Motor neuron (in vitro differentiated cells): ENCODE measurements at regions not wholly inside any gene's neighbourhood (a gene's known extent, or its start where the extent isn't known, plus 50 kb on each side); places are given as distances from the start of the nearest gene placed in this dataset.

Source experiments
- ATAC-seq, 8 experiments: fragments of 200-7000 bp; cut with Tn5 transposase; replicated peaks in 6 of 8; 2 replicates each; pipeline ENCODE4 v1.8.0; 2021; ENCODE audit warnings: mild to moderate bottlenecking in 8 of 8, moderate library complexity in 8 of 8
- H3K27ac ChIP-seq, 2 donors: fragments of 250-450 bp; sonication (Bioruptor Pico); 2 replicates each; pipeline ENCODE4 v1.9.0; 2021; ENCODE audit warnings: antibody characterized with exemption in 2 of 2, mild to moderate bottlenecking in 2 of 2, moderate library complexity in 1 of 2
- H3K4me1 ChIP-seq, 2 donors: fragments of 250-450 bp; sonication (Bioruptor Pico); replicated peaks in 1 of 2; 2 replicates each; pipeline ENCODE4 v1.6.1; 2021; ENCODE audit warnings: antibody characterized with exemption in 2 of 2, mild to moderate bottlenecking in 2 of 2, moderate library complexity in 1 of 2
- H3K4me3 ChIP-seq, 5 donors: fragments of 250-450 bp; sonication (Bioruptor Pico); 2 replicates each; pipeline ENCODE4 v1.9.0; 2021; ENCODE audit warnings: antibody characterized with exemption in 5 of 5, mild to moderate bottlenecking in 5 of 5, moderate library complexity in 4 of 5
- WGBS, 10 experiments: fragments of 450-650 bp; shearing (Covaris generic); methylation state at CpG; one replicate each; pipeline ENCODE4 v1.0.0; 2022; 5-methylcytosine and 5-hydroxymethylcytosine counted together
- in situ Hi-C, 9 experiments: fragments of 400-800 bp; cut with MboI; loops; one replicate each; pipeline ENCODE4 v1.15.0; 2021; ENCODE audit warnings: low sequenced_read_pairs in 9 of 9, low pct_unique_long_range_greater_than_20kb in 2 of 9; ENCODE audit not compliant: unreplicated experiment in 9 of 9

- ATAC-seq: peak in 7 of 8 experiments; percentile 27 to 87 (median 83)
- 0 to 49% (median 10%) methylated on average over 2 to 9 of the region's 9 CpGs; no CpG with 5 or more reads in 1 of the 10 experiments for WGBS, 10 experiments
- peaks cover 32 to 47% of the 10 kb centered on the region in 2 donors for H3K4me1 ChIP-seq
- in situ Hi-C loops: no loop called here
- H3K27ac ChIP-seq: peak overlapping the region in 1 of 2 donors; percentile 37
- H3K4me3 ChIP-seq: peak overlapping the region; percentile 0 to 10 (median 4)
Observed at GRCh38 chr12:41919526-41920261, 225.0 kb downstream of the GXYLT1 start.

GRCh38 chr12:41919048-41919447, 225.6 kb downstream of the GXYLT1 start:
- H3K4me3 ChIP-seq: no peak overlapping the region
- in situ Hi-C loops: no loop called here
- 33 to 100% (median 70%) methylated on average over 1 of the region's 1 CpG; no CpG with 5 or more reads in 7 of the 10 experiments for WGBS, 10 experiments
- peaks cover 32 to 48% of the 10 kb centered on the region in 2 donors for H3K4me1 ChIP-seq
- H3K27ac ChIP-seq: no peak overlapping the region
- peak in 2 of 8 experiments; percentile 17 to 65 for ATAC-seq

- H3K4me1 ChIP-seq: peaks cover 32 to 51% of the 10 kb centered on the region in 2 donors
Observed at GRCh38 chr12:41917938-41918341, 226.7 kb downstream of the GXYLT1 start.

GRCh38 chr12:41917181-41917580, 227.5 kb downstream of the GXYLT1 start:
- no peak for ATAC-seq
- Histone ChIP-seq H3K4me3 (no peak overlapping the region), H3K27ac (no peak overlapping the region), H3K4me1 (peaks cover 32 to 51% of the 10 kb centered on the region in 2 donors)
- in situ Hi-C loops: no loop called here

More at GRCh38 chr12:41917938-41918341, 226.7 kb downstream of the GXYLT1 start:
- no peak overlapping the region for H3K27ac ChIP-seq
- H3K4me3 ChIP-seq: no peak overlapping the region
- WGBS, 10 experiments: 0 to 40% (median 13%) methylated on average over 1 to 5 of the region's 5 CpGs; no CpG with 5 or more reads in 1 of the 10 experiments
- peak; percentile 63 to 94 (median 70) for ATAC-seq
- in situ Hi-C loops: no loop called here

GRCh38 chr12:41910578-41911320, 233.9 kb downstream of the GXYLT1 start:
- no peak overlapping the region for H3K4me3 ChIP-seq
- 5 to 88% (median 52%) methylated on average over 1 to 6 of the region's 6 CpGs for WGBS, 10 experiments
- ATAC-seq: peak in 2 of 8 experiments; percentile 55 to 62

GRCh38 chr12:41908206-41908605, 236.5 kb downstream of the GXYLT1 start:
- ATAC-seq: no peak
- 58 to 100% (median 88%) methylated on average over 1 to 4 of the region's 4 CpGs; no CpG with 5 or more reads in 1 of the 10 experiments for WGBS, 10 experiments
- in situ Hi-C loops: no loop called here
- Histone ChIP-seq H3K4me1 (peaks cover 0 to 5% of the 10 kb centered on the region in 2 donors), H3K4me3 (no peak overlapping the region), H3K27ac (no peak overlapping the region)

More at GRCh38 chr12:41910578-41911320, 233.9 kb downstream of the GXYLT1 start:
- no peak overlapping the region for H3K27ac ChIP-seq
- in situ Hi-C loops: no loop called here
- peaks cover 0 to 3% of the 10 kb centered on the region in 2 donors for H3K4me1 ChIP-seq

GRCh38 chr12:41907550-41907949, 237.1 kb downstream of the GXYLT1 start:
- no peak for ATAC-seq
- H3K4me1 ChIP-seq: peaks cover 0 to 5% of the 10 kb centered on the region in 2 donors
- H3K4me3 ChIP-seq: no peak overlapping the region
- no peak overlapping the region for H3K27ac ChIP-seq
- in situ Hi-C loops: no loop called here

- Histone ChIP-seq H3K4me3 (no peak overlapping the region), H3K27ac (no peak overlapping the region), H3K4me1 (peaks cover 0 to 5% of the 10 kb centered on the region in 2 donors)
- no peak for ATAC-seq
- in situ Hi-C loops: no loop called here
- 0 to 100% (median 83%) methylated on average over 1 to 10 of the region's 10 CpGs; no CpG with 5 or more reads in 1 of the 10 experiments for WGBS, 10 experiments
Observed at GRCh38 chr12:41907021-41907420, 237.7 kb downstream of the GXYLT1 start.

- Histone ChIP-seq H3K27ac (no peak overlapping the region), H3K4me1 (peaks cover 0 to 5% of the 10 kb centered on the region in 2 donors), H3K4me3 (no peak overlapping the region)
- in situ Hi-C loops: no loop called here
- ATAC-seq: peak in 2 of 8 experiments; percentile 34 to 41
- WGBS, 10 experiments: 76 to 98% (median 81%) methylated on average over 2 to 5 of the region's 6 CpGs; no CpG with 5 or more reads in 4 of the 10 experiments
Observed at GRCh38 chr12:41905759-41906297, 238.8 kb downstream of the GXYLT1 start.

GRCh38 chr12:41905073-41905758, 239.5 kb downstream of the GXYLT1 start:
- no peak overlapping the region for H3K27ac ChIP-seq
- H3K4me1 ChIP-seq: peaks cover 0 to 5% of the 10 kb centered on the region in 2 donors
- in situ Hi-C loops: no loop called here
- ATAC-seq: peak in 3 of 8 experiments; percentile 78 to 82 (median 80)
- WGBS, 10 experiments: 31 to 90% (median 79%) methylated on average over 4 to 7 of the region's 7 CpGs
- no peak overlapping the region for H3K4me3 ChIP-seq

- peaks cover 0 to 5% of the 10 kb centered on the region in 2 donors for H3K4me1 ChIP-seq
- no peak overlapping the region for H3K4me3 ChIP-seq
- in situ Hi-C loops: no loop called here
- ATAC-seq: no peak
- H3K27ac ChIP-seq: no peak overlapping the region
- WGBS, 10 experiments: 30 to 82% (median 53%) methylated on average over 1 to 4 of the region's 4 CpGs; no CpG with 5 or more reads in 4 of the 10 experiments
Observed at GRCh38 chr12:41904041-41904440, 240.6 kb downstream of the GXYLT1 start.

GRCh38 chr12:41903014-41903708, 241.5 kb downstream of the GXYLT1 start:
- Histone ChIP-seq H3K27ac (no peak overlapping the region), H3K4me1 (peaks cover 0 to 5% of the 10 kb centered on the region in 2 donors), H3K4me3 (no peak overlapping the region)
- 17 to 100% (median 91%) methylated on average over 1 to 6 of the region's 6 CpGs for WGBS, 10 experiments
- in situ Hi-C loops: no loop called here
- no peak for ATAC-seq
